ENCODE measurements at regions not wholly inside any gene's neighbourhood (a gene's known extent, or its start where the extent isn't known, plus 50 kb on each side); places are given as distances from the start of the nearest gene placed in this dataset.

DNA sequence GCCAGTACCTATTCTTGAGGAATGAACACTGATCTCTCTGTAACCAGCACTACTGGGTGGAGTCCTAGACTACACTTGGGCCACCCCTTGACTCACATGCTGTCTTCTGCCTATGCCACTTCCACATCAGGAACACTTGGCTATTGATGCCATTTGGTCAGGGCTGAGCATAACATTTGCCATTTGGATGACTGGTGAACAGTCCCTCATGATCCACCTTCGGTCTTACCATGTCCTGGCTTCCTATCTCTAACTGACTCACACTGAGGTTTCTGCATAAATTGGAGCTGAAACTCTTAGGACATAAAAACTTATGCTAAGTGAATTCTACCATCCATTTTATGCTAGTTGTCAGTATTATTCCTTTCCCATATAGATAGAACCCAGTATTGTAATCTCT lies 91.7 kb upstream of the PELI2 start:
- TF ChIP-seq, protein P1, sequence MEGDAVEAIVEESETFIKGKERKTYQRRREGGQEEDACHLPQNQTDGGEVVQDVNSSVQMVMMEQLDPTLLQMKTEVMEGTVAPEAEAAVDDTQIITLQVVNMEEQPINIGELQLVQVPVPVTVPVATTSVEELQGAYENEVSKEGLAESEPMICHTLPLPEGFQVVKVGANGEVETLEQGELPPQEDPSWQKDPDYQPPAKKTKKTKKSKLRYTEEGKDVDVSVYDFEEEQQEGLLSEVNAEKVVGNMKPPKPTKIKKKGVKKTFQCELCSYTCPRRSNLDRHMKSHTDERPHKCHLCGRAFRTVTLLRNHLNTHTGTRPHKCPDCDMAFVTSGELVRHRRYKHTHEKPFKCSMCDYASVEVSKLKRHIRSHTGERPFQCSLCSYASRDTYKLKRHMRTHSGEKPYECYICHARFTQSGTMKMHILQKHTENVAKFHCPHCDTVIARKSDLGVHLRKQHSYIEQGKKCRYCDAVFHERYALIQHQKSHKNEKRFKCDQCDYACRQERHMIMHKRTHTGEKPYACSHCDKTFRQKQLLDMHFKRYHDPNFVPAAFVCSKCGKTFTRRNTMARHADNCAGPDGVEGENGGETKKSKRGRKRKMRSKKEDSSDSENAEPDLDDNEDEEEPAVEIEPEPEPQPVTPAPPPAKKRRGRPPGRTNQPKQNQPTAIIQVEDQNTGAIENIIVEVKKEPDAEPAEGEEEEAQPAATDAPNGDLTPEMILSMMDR (IDR thresholded peaks at IDR 0.05; ENCODE audit: insufficient read depth, low read depth, low read length), result no peak
- TF ChIP-seq EZH2 (IDR thresholded peaks at IDR 0.05; ENCODE audit: insufficient read depth, low read length), result no peak
